ENCODE measurements at regions not wholly inside any gene's neighbourhood (a gene's known extent, or its start where the extent isn't known, plus 50 kb on each side); places are given as distances from the start of the nearest gene placed in this dataset.

- DNase-seq (ENCODE audit: low read depth in 4 of 4, low spot score in 3 of 4): no peak
These were observed 547.5 kb downstream of the ELAVL2 start for GRCh38 chr9:23278561-23278960.

- no peak for DNase-seq (ENCODE audit: low read depth in 4 of 4, low spot score in 3 of 4)
These were observed 538.6 kb downstream of the ELAVL2 start for GRCh38 chr9:23287390-23287789.

GRCh38 chr9:23288545-23288944, 537.5 kb downstream of the ELAVL2 start:
- DNase-seq (ENCODE audit: low read depth in 4 of 4, low spot score in 3 of 4): no peak

GRCh38 chr9:23290973-23291372, 535.1 kb downstream of the ELAVL2 start:
- DNase-seq (ENCODE audit: low read depth in 4 of 4, low spot score in 3 of 4): no peak

- no peak for DNase-seq (ENCODE audit: low read depth in 4 of 4, low spot score in 3 of 4)
These were observed 523.8 kb downstream of the ELAVL2 start for GRCh38 chr9:23302281-23302680.

- DNase-seq (ENCODE audit: low read depth in 4 of 4, low spot score in 3 of 4): no peak
These were observed 519.3 kb downstream of the ELAVL2 start for GRCh38 chr9:23306731-23307130.

- DNase-seq (ENCODE audit: low read depth in 4 of 4, low spot score in 3 of 4): no peak
These were observed 518.1 kb downstream of the ELAVL2 start for GRCh38 chr9:23307731-23308513.

GRCh38 chr9:23309800-23310199, 516.2 kb downstream of the ELAVL2 start:
- DNase-seq (ENCODE audit: low read depth in 4 of 4, low spot score in 3 of 4): no peak

GRCh38 chr9:23314247-23314646, 511.8 kb downstream of the ELAVL2 start:
- no peak for DNase-seq (ENCODE audit: low read depth in 4 of 4, low spot score in 3 of 4)

- no peak for DNase-seq (ENCODE audit: low read depth in 4 of 4, low spot score in 3 of 4)
These were observed 506.9 kb downstream of the ELAVL2 start for GRCh38 chr9:23319092-23319491.

- DNase-seq (ENCODE audit: low read depth in 4 of 4, low spot score in 3 of 4): no peak
These were observed 505.0 kb downstream of the ELAVL2 start for GRCh38 chr9:23321049-23321448.

- no peak for DNase-seq (ENCODE audit: low read depth in 4 of 4, low spot score in 3 of 4)
These were observed 503.6 kb downstream of the ELAVL2 start for GRCh38 chr9:23322392-23322791.

GRCh38 chr9:23324511-23324910, 501.5 kb downstream of the ELAVL2 start:
- no peak for DNase-seq (ENCODE audit: low read depth in 4 of 4, low spot score in 3 of 4)

- no peak for DNase-seq (ENCODE audit: low read depth in 4 of 4, low spot score in 3 of 4)
These were observed 499.4 kb downstream of the ELAVL2 start for GRCh38 chr9:23326597-23326996.

- DNase-seq (ENCODE audit: low read depth in 4 of 4, low spot score in 3 of 4): no peak
These were observed 484.7 kb downstream of the ELAVL2 start for GRCh38 chr9:23341346-23341745.

- DNase-seq (ENCODE audit: low read depth in 4 of 4, low spot score in 3 of 4): no peak
These were observed 483.7 kb downstream of the ELAVL2 start for GRCh38 chr9:23342291-23342690.

- no peak for DNase-seq (ENCODE audit: low read depth in 4 of 4, low spot score in 3 of 4)
These were observed 482.8 kb downstream of the ELAVL2 start for GRCh38 chr9:23343226-23343625.

- DNase-seq (ENCODE audit: low read depth in 4 of 4, low spot score in 3 of 4): no peak
These were observed 464.9 kb downstream of the ELAVL2 start for GRCh38 chr9:23361096-23361495.

- DNase-seq (ENCODE audit: low read depth in 4 of 4, low spot score in 3 of 4): no peak
These were observed 453.3 kb downstream of the ELAVL2 start for GRCh38 chr9:23372703-23373102.

GRCh38 chr9:23375511-23375910, 450.5 kb downstream of the ELAVL2 start:
- no peak for DNase-seq (ENCODE audit: low read depth in 4 of 4, low spot score in 3 of 4)

GRCh38 chr9:23379842-23380241, 446.2 kb downstream of the ELAVL2 start:
- no peak for DNase-seq (ENCODE audit: low read depth in 4 of 4, low spot score in 3 of 4)

GRCh38 chr9:23380821-23381220, 445.2 kb downstream of the ELAVL2 start:
- no peak for DNase-seq (ENCODE audit: low read depth in 4 of 4, low spot score in 3 of 4)

- DNase-seq (ENCODE audit: low read depth in 4 of 4, low spot score in 3 of 4): no peak
These were observed 443.6 kb downstream of the ELAVL2 start for GRCh38 chr9:23382418-23382817.

Data from right renal pelvis (tissue), 4 donors.